Lower lobe of right lung (tissue), 2 donors: ENCODE measurements at regions not wholly inside any gene's neighbourhood (a gene's known extent, or its start where the extent isn't known, plus 50 kb on each side); places are given as distances from the start of the nearest gene placed in this dataset.
"Not testable (repeated sequence)": the region's sequence is repeated elsewhere in the genome, so short reads cannot be mapped to it uniquely, and the experiment has no call there.

Experiments used
- ATAC-seq, 2 donors: fragments of 200-7000 bp; cut with Tn5 transposase; one replicate each; pipeline ENCODE4 v1.9.1; 2020 to 2022; ENCODE audit warnings: mild to moderate bottlenecking in 2 of 2, moderate library complexity in 2 of 2
- DNase-seq: peaks from one replicate; pipeline ENCODE4 v3.0.0-alpha.2; 2020
- H3K27ac ChIP-seq: fragments of 200-600 bp; one replicate; pipeline ENCODE4 v1.8.0; 2022
- H3K27me3 ChIP-seq: fragments of 200-600 bp; one replicate; pipeline ENCODE4 v1.8.0; 2022; ENCODE audit warnings: low read depth
- H3K36me3 ChIP-seq: fragments of 200-600 bp; one replicate; pipeline ENCODE4 v1.8.0; 2022; ENCODE audit warnings: mild to moderate bottlenecking
- H3K4me1 ChIP-seq: fragments of 200-600 bp; one replicate; pipeline ENCODE4 v1.8.0; 2022
- H3K4me3 ChIP-seq: fragments of 200-600 bp; one replicate; pipeline ENCODE4 v1.8.0; 2022; ENCODE audit warnings: mild to moderate bottlenecking
- H3K9me3 ChIP-seq: fragments of 200-600 bp; one replicate; pipeline ENCODE4 v1.8.0; 2022
- intact Hi-C: fragments of 100-400 bp; cut with DNase I; formaldehyde crosslinking; loops from one replicate; pipeline ENCODE4 v1.11.0; 2022
- TF ChIP-seq, protein P1 (sequence below): fragments of 200-600 bp; IDR thresholded peaks from one replicate; pipeline ENCODE4 v1.8.0; 2022; ENCODE audit warnings: antibody characterized with exemption, mild to moderate bottlenecking
- donor health status: DM: no; HTN: yes; CAD: no; lungs with severe emphysema.

DNA sequence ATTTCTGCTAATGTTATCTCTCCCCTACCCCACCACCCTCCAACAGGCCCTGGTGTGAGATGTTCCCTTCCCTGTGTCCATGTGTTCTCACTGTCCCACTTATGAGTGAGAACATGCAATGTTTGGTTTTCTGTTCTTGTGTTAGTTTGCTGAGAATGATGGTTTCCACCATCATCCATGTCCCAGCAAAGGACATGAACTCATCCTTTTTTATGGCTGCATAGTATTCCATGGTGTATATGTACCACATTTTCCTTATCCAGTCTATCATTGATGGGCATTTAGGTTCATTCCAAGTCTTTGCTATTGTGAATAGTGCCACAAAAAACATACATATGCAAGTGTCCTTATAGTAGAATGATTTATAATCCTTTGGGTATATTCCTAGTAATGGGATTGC is 104.5 kb downstream of the ZNF33B start:
- intact Hi-C loops, ATAC-seq, H3K27me3 ChIP-seq, H3K36me3 ChIP-seq, H3K4me3 ChIP-seq, DNase-seq, H3K27ac ChIP-seq, H3K4me1 ChIP-seq: not testable (repeated sequence)
- H3K9me3 ChIP-seq = peaks cover 54% of the 10 kb centered on the region

DNA sequence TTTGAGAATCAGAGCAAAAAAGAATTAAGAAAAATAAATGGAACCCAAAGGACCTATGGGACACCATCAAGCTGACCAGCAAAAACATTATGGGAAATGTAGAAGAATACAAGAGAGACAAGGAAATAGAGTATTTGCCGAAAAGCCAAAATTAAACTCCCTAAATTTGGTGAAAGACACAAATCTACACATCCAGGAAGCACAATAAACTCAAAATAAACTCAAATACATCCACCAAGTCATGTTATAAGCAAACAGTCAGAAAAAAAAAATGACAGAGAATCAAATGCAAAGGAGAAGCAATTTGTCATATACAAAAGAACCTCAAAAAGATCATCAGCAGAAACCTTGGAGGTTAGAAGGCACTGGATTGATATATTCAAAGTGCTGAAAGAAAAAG is 105.4 kb downstream of the ZNF33B start:
- Histone ChIP-seq H3K36me3 (peaks cover under 1% of the 10 kb centered on the region), H3K9me3 (peaks cover 52% of the 10 kb centered on the region), H3K27ac (no peak overlapping the region), H3K4me3 (no peak overlapping the region), H3K27me3 (no peaks in the 10 kb centered on the region), H3K4me1 (no peaks in the 10 kb centered on the region)
- intact Hi-C loops = no loop called here
- no peak for DNase-seq
- TF ChIP-seq, protein P1, sequence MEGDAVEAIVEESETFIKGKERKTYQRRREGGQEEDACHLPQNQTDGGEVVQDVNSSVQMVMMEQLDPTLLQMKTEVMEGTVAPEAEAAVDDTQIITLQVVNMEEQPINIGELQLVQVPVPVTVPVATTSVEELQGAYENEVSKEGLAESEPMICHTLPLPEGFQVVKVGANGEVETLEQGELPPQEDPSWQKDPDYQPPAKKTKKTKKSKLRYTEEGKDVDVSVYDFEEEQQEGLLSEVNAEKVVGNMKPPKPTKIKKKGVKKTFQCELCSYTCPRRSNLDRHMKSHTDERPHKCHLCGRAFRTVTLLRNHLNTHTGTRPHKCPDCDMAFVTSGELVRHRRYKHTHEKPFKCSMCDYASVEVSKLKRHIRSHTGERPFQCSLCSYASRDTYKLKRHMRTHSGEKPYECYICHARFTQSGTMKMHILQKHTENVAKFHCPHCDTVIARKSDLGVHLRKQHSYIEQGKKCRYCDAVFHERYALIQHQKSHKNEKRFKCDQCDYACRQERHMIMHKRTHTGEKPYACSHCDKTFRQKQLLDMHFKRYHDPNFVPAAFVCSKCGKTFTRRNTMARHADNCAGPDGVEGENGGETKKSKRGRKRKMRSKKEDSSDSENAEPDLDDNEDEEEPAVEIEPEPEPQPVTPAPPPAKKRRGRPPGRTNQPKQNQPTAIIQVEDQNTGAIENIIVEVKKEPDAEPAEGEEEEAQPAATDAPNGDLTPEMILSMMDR = no peak
- ATAC-seq = no peak

DNA sequence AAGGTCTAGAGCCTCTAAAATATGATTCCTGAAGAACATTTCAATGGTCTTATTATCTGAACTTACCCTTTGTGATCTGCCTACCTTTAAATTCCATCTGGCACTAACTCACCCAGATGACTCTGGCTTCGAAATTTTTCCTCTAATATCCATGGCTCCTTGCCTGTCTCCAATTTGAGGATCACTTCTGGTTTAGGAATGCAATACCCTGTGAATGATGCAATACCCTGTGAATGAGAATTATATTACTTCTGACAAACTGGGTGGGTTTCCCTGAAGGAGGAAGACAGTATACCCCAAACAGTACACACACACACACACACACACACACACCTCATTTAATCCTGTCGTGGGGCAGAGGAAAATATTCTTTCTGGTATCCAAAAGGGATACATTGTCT is 115.3 kb downstream of the ZNF33B start:
- no peak overlapping the region for H3K4me3 ChIP-seq
- DNase-seq (no peak), ATAC-seq (no peak)
- peaks cover 79% of the 10 kb centered on the region for H3K9me3 ChIP-seq
- no peak overlapping the region for H3K27ac ChIP-seq
- H3K27me3 ChIP-seq = no peaks in the 10 kb centered on the region
- H3K36me3 ChIP-seq = peaks cover 32% of the 10 kb centered on the region
- intact Hi-C loops = no loop called here
- TF ChIP-seq, protein P1 = no peak
- H3K4me1 ChIP-seq = no peaks in the 10 kb centered on the region

DNA sequence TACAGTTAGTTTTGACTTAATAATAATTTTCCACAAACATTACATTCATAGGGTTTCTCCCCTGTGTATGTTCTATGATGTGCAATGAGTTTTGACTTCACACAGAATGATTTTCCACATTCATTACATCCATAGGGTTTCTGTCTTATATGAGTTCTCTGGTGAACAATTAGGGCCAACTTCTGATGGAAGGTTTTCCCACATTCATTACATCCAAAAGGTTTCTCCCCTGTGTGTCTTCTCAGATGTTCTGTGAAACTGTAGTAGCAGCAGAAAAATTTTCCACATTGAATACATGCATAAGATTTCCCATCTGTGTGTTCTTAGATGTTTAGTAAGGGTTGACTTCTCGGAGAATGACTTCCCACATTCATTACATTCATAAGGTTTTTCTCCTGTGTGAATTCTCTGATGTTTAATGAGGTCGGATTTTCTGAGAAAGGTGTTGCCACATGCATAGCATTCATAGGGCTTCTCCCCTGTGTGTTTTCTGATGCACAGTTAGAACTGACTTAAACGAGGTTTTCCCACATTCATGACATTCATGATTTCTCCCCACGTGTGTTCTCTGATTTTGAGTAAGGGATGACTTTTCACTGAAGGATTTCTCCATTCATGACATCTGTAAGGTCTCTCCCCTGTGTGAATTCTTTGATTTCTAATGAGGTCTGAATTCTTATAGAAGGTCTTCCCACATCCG is 118.5 kb downstream of the ZNF33B start:
- H3K36me3 ChIP-seq = peaks cover 32% of the 10 kb centered on the region
- intact Hi-C loops = no loop called here

DNA sequence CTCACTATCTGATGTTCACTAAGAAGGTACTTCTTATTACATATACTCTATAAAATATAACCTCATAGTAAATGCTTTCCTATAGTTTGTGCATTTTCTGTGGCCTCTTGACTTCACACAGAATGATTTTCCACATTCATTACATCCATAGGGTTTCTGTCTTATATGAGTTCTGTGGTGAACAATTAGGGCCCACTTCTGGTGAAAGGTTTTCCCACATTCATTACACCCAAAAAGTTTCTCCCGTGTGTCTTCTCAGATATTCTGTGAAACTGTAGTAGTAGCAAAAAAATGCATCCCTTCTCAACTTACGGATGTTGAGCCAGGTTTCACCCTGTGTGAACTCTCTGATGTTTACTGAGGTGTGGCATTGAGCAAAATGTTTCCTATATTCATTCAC is 119.3 kb downstream of the ZNF33B start:
- TF ChIP-seq, protein P1 = no peak
- DNase-seq (no peak), ATAC-seq (no peak)
- H3K4me3 ChIP-seq = no peak overlapping the region
- H3K36me3 ChIP-seq = peaks cover 32% of the 10 kb centered on the region
- intact Hi-C loops = no loop called here
- no peaks in the 10 kb centered on the region for H3K4me1 ChIP-seq
- H3K27me3 ChIP-seq = no peaks in the 10 kb centered on the region
- H3K27ac ChIP-seq = no peak overlapping the region
- H3K9me3 ChIP-seq = peaks cover 100% of the 10 kb centered on the region

More for the DNA sequence above, 118.5 kb downstream of the ZNF33B start:
- no peak overlapping the region for H3K27ac ChIP-seq
- no peaks in the 10 kb centered on the region for H3K4me1 ChIP-seq
- no peaks in the 10 kb centered on the region for H3K27me3 ChIP-seq
- H3K4me3 ChIP-seq = no peak overlapping the region
- TF ChIP-seq, protein P1 = no peak
- peaks cover 100% of the 10 kb centered on the region for H3K9me3 ChIP-seq
- DNase-seq = no peak
- ATAC-seq = no peak

DNA sequence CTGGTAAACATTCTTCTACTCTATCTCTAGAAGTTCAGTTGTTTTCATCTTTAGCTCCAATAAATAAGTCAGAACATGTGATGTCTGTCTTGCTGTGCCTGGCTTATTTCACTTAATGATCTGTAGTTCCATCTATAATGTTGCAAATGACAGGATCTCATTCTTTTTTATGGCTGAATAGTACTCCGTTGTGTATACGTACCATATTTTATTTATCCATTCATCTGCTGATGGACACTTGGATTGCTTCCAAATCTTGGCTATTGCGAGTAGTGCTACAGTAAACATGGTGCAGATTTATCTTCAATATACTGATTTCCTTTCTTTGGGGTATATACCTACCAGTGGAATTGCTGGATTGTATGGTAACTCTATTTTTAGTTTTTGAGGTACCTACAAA is 124.4 kb downstream of the ZNF33B start:
- DNase-seq (no peak), ATAC-seq (no peak)
- no peaks in the 10 kb centered on the region for H3K27me3 ChIP-seq
- H3K27ac ChIP-seq = no peak overlapping the region
- TF ChIP-seq, protein P1 = no peak
- intact Hi-C loops = no loop called here
- H3K4me3 ChIP-seq = no peak overlapping the region
- H3K9me3 ChIP-seq = peaks cover 87% of the 10 kb centered on the region
- no peaks in the 10 kb centered on the region for H3K4me1 ChIP-seq
- H3K36me3 ChIP-seq = no peaks in the 10 kb centered on the region
